ENCODE measurements at regions not wholly inside any gene's neighbourhood (a gene's known extent, or its start where the extent isn't known, plus 50 kb on each side); places are given as distances from the start of the nearest gene placed in this dataset.

- H3K4me3 ChIP-seq (IDR thresholded peaks at IDR 0.05; ENCODE audit: insufficient read depth, low read depth, low read length), result no peak overlapping the region
- H3K79me2 ChIP-seq (ENCODE audit: insufficient read depth, low read depth), result no peaks in the 10 kb centered on the region
- H3K27ac ChIP-seq, result no peak overlapping the region
- H4K20me1 ChIP-seq (ENCODE audit: insufficient read depth), result no peaks in the 10 kb centered on the region
- H3K4me2 ChIP-seq, result no peak overlapping the region
- no peaks in the 10 kb centered on the region for H3K36me3 ChIP-seq (ENCODE audit: insufficient read depth)
- no peak overlapping the region for H2AFZ ChIP-seq (ENCODE audit: low read depth)
- TF ChIP-seq, protein P1, sequence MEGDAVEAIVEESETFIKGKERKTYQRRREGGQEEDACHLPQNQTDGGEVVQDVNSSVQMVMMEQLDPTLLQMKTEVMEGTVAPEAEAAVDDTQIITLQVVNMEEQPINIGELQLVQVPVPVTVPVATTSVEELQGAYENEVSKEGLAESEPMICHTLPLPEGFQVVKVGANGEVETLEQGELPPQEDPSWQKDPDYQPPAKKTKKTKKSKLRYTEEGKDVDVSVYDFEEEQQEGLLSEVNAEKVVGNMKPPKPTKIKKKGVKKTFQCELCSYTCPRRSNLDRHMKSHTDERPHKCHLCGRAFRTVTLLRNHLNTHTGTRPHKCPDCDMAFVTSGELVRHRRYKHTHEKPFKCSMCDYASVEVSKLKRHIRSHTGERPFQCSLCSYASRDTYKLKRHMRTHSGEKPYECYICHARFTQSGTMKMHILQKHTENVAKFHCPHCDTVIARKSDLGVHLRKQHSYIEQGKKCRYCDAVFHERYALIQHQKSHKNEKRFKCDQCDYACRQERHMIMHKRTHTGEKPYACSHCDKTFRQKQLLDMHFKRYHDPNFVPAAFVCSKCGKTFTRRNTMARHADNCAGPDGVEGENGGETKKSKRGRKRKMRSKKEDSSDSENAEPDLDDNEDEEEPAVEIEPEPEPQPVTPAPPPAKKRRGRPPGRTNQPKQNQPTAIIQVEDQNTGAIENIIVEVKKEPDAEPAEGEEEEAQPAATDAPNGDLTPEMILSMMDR (conservative IDR thresholded peaks at IDR 0.05; ENCODE audit: low read depth, low read length), result no peak
- peaks cover 25% of the 10 kb centered on the region for H3K4me1 ChIP-seq (ENCODE audit: low read depth, poor library complexity, severe bottlenecking)
- no peak overlapping the region for H3K9ac ChIP-seq
- no peaks in the 10 kb centered on the region for H3K27me3 ChIP-seq (ENCODE audit: insufficient read depth, low read depth)
Measured at GRCh38 chr1:87206044-87206831, 122.4 kb upstream of the LMO4 start.

DNA sequence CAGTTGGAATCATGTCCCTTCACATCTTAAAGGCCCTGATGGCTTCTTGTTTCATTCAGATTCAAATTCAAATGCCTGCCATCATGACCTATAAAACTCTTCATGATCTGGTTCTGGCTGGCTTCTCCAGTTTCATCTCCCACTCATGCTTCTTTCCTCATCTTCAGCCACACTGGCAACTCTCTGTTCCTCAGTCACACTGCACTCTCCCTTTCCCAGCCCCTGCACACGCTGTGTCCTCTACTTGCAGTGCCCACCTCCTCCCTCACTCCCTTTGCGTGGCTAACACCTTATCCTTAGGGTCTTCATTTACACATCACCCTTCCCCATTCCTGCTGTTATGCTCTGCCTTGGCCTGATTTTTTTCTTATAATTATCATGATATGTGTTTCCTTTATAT, 120.6 kb upstream of the LMO4 start:
- H3K36me3 ChIP-seq (ENCODE audit: insufficient read depth), result no peaks in the 10 kb centered on the region
- no peak overlapping the region for H3K27ac ChIP-seq
- TF ChIP-seq, protein P1 (conservative IDR thresholded peaks at IDR 0.05; ENCODE audit: low read depth, low read length), result no peak
- no peak overlapping the region for H2AFZ ChIP-seq (ENCODE audit: low read depth)
- no peaks in the 10 kb centered on the region for H3K27me3 ChIP-seq (ENCODE audit: insufficient read depth, low read depth)
- no peak overlapping the region for H3K4me2 ChIP-seq
- H3K4me3 ChIP-seq (IDR thresholded peaks at IDR 0.05; ENCODE audit: insufficient read depth, low read depth, low read length), result no peak overlapping the region
- H3K9ac ChIP-seq, result no peak overlapping the region
- peaks cover 15% of the 10 kb centered on the region for H3K4me1 ChIP-seq (ENCODE audit: low read depth, poor library complexity, severe bottlenecking)
- H3K79me2 ChIP-seq (ENCODE audit: insufficient read depth, low read depth), result no peaks in the 10 kb centered on the region
- no peaks in the 10 kb centered on the region for H4K20me1 ChIP-seq (ENCODE audit: insufficient read depth)

GRCh38 chr1:87208931-87209330, 119.7 kb upstream of the LMO4 start:
- Histone ChIP-seq H3K27me3 (ENCODE audit: insufficient read depth, low read depth) (no peaks in the 10 kb centered on the region), H3K79me2 (ENCODE audit: insufficient read depth, low read depth) (no peaks in the 10 kb centered on the region), H3K36me3 (ENCODE audit: insufficient read depth) (no peaks in the 10 kb centered on the region), H3K9ac (no peak overlapping the region), H3K4me2 (no peak overlapping the region), H3K4me1 (ENCODE audit: low read depth, poor library complexity, severe bottlenecking) (peaks cover 6% of the 10 kb centered on the region), H4K20me1 (ENCODE audit: insufficient read depth) (no peaks in the 10 kb centered on the region), H3K4me3 (IDR thresholded peaks at IDR 0.05; ENCODE audit: insufficient read depth, low read depth, low read length) (no peak overlapping the region), H2AFZ (ENCODE audit: low read depth) (no peak overlapping the region), H3K27ac (no peak overlapping the region)
- TF ChIP-seq, protein P1 (conservative IDR thresholded peaks at IDR 0.05; ENCODE audit: low read depth, low read length), result no peak

- H3K4me2 ChIP-seq, result no peak overlapping the region
- no peaks in the 10 kb centered on the region for H3K36me3 ChIP-seq (ENCODE audit: insufficient read depth)
- TF ChIP-seq, protein P1 (conservative IDR thresholded peaks at IDR 0.05; ENCODE audit: low read depth, low read length), result no peak
- no peak overlapping the region for H3K4me3 ChIP-seq (IDR thresholded peaks at IDR 0.05; ENCODE audit: insufficient read depth, low read depth, low read length)
- no peak overlapping the region for H3K27ac ChIP-seq
- no peaks in the 10 kb centered on the region for H4K20me1 ChIP-seq (ENCODE audit: insufficient read depth)
- no peaks in the 10 kb centered on the region for H3K4me1 ChIP-seq (ENCODE audit: low read depth, poor library complexity, severe bottlenecking)
- no peaks in the 10 kb centered on the region for H3K79me2 ChIP-seq (ENCODE audit: insufficient read depth, low read depth)
- H2AFZ ChIP-seq (ENCODE audit: low read depth), result no peak overlapping the region
- no peaks in the 10 kb centered on the region for H3K27me3 ChIP-seq (ENCODE audit: insufficient read depth, low read depth)
- H3K9ac ChIP-seq, result no peak overlapping the region
Measured at GRCh38 chr1:87210151-87210550, 118.5 kb upstream of the LMO4 start.
